ENCODE measurements at regions not wholly inside any gene's neighbourhood (a gene's known extent, or its start where the extent isn't known, plus 50 kb on each side); places are given as distances from the start of the nearest gene placed in this dataset.

DNA sequence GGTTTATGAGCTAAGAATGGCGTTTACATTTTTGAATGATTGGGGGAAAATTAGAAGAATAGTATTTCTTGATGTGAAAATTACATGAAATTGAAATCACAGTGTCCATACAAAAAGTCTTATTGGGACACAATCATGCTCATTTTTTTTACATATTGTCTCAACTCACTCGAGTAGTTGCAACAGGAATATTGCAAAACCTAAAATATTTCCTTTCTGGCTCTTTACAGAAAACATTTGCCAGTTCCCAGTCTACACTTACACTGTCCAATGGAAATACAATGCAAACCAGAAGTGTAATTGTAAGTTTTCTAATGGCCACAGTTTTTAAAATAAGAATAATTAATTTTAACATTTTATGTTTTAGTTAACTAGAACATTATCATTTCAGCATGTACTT is 137.8 kb downstream of the SAMMSON start:
- TF ChIP-seq CTCF (IDR thresholded peaks at IDR 0.05; ENCODE audit: low read length) (no peak), EZH2 (IDR thresholded peaks at IDR 0.05; ENCODE audit: borderline replicate concordance, low read length) (no peak)

Data from OCI-LY1 (cell line).